Gastrocnemius medialis (tissue), 4 donors: ENCODE measurements at regions not wholly inside any gene's neighbourhood (a gene's known extent, or its start where the extent isn't known, plus 50 kb on each side); places are given as distances from the start of the nearest gene placed in this dataset.

ENCODE experiments used
- CTCF ChIP-seq, 5 experiments: fragments of 450-650 bp in 3 of 5; fragments of 200-600 bp in 2 of 5; sonication (generic) in 2 of 5; IDR thresholded peaks in 4 of 5; conservative IDR thresholded peaks in 1 of 5; 1 replicate in 4 of 5; 2 replicates in 1 of 5; pipeline ENCODE4 v1.5.1; 2016 to 2019; ENCODE audit warnings: antibody characterized with exemption in 5 of 5, mild to moderate bottlenecking in 3 of 5, moderate library complexity in 3 of 5
- POLR2A ChIP-seq, 2 donors: fragments of 450-650 bp; IDR thresholded peaks; one replicate each; pipeline ENCODE4 v1.6.1; 2017; ENCODE audit warnings: antibody characterized with exemption in 2 of 2, mild to moderate bottlenecking in 2 of 2, moderate library complexity in 2 of 2

- TF ChIP-seq CTCF (IDR thresholded peaks at IDR 0.05 in 4 of 5, conservative IDR thresholded peaks at IDR 0.05 in 1 of 5) (no peak), POLR2A (IDR thresholded peaks at IDR 0.05) (no peak)
These were observed 252.3 kb downstream of the NEDD1 start for GRCh38 chr12:97159377-97159776.
